Esophagus mucosa (tissue), 1 donor: ENCODE measurements at regions not wholly inside any gene's neighbourhood (a gene's known extent, or its start where the extent isn't known, plus 50 kb on each side); places are given as distances from the start of the nearest gene placed in this dataset.
"Not testable (repeated sequence)": the region's sequence is repeated elsewhere in the genome, so short reads cannot be mapped to it uniquely, and the experiment has no call there.

Experiments
- ATAC-seq: fragments of 200-7000 bp; cut with Tn5 transposase; one replicate; pipeline ENCODE4 v1.9.1; 2020
- donor health status: DM: yes; HTN: yes; CAD: no.

DNA sequence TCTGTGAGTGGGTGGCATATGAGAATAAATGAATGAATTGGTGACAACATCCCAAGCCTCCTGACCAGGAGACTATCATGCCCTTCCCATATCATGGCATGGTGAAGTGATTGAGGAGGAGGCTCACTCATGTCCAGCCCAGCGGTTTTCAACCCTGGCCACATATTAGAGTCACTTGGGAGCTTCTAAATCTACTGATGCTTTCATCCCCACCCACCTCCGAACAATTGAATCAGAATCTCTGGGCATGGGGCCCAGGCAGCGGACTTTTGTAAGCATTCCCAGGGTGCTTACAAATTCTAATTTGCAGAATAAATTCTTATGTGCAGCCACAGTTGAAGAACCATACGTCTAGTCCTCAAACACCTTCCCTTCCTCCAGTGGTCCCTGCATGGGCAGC is 81.7 kb upstream of the SEC11C start:
- ATAC-seq: no peak

DNA sequence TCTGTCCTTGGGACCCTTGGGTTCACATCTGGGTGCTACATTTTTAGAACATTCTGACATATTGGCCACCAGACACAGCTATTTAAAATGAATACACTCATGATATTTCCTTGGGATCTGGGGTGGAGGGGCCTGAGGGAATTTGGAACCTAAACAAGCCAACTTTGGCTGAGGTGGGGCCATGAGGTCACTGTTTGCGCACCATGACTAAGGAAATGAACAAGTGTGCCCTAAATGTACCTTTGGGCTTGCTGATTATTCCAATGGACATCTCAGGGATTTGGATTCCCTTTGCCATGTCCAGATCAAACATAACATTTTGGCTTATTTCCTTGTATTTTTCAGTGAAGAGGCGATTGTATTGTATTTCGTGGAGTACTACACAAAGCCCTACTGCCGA is 80.5 kb upstream of the SEC11C start:
- no peak for ATAC-seq

DNA sequence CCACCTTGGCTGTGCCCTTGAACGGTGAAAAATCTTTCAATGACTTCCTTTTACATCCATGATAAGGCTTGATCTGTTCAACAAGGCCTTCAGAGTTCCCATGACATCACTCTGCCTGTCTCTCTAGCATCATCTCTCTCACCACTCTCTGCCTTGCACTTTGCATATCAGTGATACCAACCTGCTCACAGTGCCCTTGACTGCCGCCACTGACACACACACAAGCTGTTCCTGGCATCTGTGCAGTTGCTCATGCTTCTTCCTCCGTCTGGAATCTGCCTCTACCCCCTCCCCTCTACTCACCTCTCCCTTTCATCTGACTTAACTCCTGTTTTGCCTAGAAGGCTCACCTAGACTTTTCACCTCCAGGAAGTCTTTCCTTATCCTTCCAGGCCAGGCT is 79.1 kb upstream of the SEC11C start:
- ATAC-seq: no peak

DNA sequence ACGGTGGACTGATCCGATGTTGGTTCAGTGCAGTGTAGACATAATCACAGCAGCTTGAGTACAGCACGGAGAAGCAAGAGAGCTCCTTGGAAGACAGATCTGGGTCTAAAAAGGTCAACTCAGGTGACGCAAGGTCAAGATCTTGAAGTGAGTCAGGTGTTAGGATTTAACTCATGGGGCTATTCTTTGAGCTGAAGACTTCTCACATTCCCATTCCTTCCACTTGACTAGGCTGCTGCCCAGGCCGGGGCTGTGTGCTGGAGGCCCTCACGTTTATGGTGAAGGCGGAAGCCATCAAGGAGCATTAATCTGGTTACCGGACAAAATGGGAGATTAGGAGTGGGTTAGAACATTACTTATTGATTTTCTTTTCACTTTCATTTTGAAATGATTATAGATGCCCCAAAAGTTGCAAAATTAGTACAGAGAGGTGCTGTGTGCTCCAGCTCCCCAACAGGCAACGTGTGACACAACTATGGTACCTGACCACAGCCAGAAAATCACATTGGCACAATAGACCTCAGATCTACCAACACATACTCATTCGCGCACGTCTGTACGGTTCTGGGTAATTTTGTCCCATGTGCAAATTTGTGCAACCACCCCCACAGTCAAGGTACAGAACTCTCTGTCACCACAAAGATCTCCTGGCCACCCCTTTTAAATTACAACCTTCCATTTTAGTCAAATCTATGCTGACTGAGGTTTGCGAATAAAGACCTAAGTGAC is 77.6 kb upstream of the SEC11C start:
- no peak for ATAC-seq

DNA sequence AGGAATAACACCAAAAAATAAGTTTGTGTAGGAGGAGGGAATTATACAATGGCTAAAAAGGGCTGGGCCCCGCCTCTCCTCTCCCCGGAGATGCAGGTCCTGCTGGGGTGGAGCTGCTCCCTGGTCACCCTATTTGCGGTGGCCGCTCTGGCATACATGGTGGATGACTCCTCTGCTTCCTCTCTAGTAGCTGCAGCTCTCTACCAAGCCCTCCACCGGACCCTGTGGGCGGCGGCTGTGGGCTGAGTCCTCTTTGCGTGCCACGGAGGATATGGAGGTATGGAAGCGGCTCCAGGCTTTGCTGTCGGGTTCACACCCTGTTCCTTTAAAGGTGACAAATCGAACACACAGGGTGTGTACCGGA is 77.1 kb upstream of the SEC11C start:
- no peak for ATAC-seq

DNA sequence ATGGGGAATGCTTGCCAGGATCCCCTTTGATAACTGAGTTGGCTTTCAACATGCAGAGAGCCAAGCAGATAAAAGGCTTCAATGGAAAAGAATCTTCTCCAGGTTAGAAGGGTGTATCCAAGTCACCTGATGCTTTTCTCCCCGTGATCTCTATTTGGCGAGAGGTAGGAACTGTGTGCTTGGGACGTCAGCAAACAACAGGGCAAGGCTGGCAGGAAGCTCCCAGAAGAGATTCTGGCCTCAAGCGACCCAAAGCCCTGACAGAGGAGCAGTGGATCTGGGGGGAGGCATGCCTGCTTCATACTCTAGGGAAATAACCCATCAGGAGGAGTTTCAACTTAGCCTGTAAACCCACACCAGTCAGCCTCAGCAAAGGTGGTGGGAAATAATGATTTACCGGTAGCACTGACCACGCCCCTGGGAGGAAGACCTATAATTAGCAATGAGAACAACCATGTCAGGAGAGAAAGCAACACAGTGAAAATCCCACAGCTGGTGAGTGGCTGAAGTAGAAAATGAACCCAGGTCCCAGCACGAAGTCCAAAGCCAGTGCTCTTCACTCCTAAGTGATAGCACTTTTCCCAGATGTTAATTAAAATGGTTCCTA is 76.3 kb upstream of the SEC11C start:
- no peak for ATAC-seq

DNA sequence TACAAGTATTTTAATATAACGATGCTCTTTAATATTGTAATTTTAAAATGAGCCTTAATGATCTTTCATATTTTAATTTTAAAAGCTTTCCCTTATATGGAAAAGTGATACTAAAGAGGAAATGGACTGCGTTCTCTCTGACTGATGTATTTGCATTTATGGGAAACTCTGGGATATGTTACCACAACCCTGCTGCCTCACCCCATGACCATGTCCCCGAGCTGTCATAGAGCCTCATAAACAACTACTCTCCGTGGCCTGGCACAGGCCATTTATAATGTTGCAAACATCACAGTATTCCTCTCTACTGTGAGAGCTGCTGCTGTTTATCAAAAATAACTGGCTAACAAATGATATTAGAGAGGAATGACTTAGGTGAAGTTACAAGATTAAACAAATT is 75.8 kb upstream of the SEC11C start:
- no peak for ATAC-seq

DNA sequence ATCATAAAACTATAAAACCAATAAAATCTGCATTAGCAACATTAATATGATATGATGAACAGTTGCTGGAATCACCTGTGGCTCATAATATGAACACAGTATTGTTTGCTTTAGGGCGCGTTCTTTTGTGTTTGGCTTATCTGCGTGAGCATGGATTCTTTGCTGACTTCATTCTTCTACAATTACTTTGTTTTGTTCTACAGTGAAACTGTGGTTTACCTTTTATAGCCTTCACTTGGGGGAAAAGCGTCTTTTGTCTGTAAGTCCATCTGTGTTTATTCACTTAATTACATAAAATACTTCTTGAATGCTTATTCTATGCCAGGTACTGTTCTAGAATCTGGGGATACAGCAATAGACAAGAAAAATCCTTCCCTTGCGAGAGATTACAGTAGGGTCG is 74.0 kb upstream of the SEC11C start:
- no peak for ATAC-seq

DNA sequence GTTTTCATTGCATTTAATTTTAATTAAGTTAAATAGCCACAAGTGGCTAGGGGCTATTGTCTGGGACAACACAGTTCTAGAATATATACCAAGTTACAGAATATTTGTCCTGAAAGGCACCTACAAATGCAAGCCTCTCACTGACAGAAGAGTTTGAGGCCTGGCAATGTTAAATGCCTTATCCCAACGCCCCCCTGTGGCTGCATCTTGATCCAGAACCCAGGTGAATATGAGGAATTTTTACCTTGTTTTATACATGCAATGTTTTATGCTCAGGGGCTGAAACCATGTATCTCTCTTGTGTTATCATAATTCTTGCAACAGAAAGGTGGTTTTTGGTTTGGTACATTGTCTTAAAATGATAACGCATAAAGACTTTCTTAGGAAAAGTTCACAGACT is 71.8 kb upstream of the SEC11C start:
- no peak for ATAC-seq

DNA sequence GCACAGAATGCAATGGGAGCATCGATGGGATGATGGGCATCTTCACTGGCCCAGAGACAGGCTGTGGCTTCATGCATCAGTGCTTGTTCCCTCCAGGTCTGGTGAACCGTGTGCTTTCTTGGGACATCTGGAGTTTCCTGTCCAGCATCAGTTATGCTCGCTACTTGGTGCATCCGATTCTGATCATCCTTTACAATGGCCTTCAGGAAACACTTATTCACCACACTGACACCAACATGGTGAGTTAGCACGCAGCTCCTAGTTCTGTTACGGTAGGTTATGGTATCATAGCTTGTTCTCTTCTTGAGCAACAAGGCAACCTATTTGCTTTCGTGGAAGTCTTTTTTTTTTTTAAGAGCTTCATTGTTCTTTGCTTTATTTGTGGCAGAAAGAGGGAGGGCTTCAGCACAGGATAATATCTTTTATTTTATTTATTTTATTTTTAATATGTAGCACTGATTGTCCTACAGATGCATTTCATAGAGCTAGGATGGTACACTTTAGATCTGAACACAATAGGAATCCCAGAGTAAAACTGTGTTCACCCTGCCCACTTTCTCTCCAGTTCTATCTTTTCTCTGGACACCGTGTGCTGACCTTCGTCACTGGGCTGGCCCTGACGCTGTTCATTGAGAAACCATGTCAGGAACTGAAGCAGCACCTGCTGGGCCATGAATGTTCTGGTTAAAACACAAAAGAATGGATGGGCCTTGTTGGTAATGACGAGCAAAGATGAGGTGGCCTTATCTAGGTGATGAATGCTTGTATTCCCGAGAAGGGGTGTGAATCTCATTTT is 71.2 kb upstream of the SEC11C start:
- no peak for ATAC-seq

DNA sequence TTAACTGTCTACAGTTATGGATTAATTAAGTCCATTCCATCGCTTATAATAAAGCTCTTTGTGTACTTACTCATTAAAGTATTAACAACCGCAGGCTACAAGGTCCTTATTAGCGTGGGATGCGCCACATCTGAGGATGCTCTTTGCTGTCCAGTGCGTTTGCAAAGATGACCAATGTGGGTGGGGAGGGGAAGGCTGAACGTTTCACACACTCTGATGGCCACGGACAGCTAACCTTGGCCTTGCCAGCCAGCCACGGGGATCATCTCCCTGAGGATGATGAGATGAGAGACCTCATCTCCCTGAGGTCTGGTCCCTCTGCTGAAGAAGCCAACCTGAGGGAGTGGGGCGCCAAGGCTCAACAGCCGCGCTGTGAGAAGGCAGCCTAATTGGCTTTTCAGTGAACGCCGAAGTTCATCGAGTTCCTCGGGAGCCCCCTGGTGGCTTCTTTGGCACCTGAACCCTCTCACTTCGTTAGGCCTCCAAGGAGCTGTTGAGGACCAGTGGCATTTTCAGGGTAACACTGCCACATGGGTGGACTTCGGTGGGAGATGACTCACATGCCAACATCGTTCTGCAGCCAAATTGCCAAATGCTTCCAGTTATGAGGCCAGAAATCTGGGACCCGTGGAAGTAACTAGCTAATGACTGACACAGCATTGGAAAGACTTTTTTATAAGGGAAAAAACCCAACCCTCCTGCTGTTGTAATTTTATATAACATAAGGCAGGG is 69.3 kb upstream of the SEC11C start:
- ATAC-seq: peak; percentile 77

DNA sequence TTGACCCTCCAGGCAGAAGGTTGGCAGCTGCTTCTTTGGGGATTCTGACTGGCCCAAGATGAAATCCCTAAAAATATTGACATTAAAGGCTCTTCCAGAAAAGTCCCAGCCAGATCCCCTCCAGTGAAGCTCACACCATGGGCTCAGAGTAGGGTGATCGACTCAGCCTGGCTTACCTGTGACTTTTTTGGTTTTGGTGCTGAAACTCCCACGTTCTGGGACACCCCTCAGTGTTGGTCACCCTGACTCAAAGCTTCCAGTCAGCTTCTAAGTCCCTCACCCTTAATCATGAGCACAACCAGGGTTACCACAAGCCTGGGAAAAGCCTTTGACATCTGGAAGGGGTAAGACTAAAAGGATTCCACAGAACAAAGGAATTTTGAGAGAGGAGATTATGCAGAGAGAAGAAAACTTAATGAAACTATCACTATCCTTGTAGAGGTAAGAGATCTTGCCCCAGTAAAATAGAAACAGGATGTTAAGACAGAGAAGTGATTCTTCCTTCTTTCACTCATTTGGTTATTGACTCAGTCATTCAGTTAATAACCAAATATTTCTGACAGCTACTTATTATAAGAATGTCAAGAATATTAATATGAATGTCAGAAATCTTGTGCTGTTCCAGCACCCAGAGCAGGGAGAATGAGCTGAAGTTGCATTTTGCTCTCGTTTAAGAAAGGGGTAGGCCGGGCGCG is 66.8 kb upstream of the SEC11C start:
- no peak for ATAC-seq

DNA sequence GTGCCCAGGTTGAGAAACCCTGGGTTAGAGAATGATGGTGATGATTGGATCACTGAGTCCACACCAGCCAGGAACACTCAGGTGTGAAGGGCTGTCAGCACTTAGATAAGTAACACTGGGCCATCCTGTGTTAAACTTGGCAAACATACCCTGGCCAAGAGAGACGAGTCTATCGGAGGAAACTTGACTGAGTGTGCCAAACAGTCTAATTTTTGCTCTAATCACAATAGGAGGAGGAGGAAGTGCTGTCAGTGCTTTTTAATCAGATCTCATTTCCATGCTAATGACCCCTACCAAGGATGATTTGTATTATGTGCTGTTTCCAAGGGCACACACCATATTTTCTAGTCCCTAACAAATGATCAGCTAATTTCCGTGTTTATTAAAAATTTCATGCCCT is 63.8 kb upstream of the SEC11C start:
- peak; percentile 17 for ATAC-seq

DNA sequence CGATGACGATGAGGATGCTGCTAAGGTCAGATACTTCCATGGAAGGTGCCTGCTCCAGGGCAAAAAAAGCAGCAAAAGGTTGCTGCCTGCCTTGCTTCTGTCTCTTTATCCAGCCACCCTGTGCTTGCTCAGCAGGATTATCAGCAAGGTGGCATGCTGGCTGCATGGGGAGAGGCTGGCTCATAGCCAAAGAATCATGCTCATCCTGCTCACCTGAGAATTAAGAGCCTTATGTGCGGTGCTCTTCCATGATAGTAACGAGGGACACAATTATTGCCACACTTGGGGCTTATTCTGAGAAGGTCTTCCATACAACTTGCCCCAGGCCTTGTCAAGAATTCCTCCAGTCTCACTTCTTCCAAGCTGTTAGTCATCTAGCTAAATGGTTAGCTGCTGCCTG is 60.4 kb upstream of the SEC11C start:
- no peak for ATAC-seq

DNA sequence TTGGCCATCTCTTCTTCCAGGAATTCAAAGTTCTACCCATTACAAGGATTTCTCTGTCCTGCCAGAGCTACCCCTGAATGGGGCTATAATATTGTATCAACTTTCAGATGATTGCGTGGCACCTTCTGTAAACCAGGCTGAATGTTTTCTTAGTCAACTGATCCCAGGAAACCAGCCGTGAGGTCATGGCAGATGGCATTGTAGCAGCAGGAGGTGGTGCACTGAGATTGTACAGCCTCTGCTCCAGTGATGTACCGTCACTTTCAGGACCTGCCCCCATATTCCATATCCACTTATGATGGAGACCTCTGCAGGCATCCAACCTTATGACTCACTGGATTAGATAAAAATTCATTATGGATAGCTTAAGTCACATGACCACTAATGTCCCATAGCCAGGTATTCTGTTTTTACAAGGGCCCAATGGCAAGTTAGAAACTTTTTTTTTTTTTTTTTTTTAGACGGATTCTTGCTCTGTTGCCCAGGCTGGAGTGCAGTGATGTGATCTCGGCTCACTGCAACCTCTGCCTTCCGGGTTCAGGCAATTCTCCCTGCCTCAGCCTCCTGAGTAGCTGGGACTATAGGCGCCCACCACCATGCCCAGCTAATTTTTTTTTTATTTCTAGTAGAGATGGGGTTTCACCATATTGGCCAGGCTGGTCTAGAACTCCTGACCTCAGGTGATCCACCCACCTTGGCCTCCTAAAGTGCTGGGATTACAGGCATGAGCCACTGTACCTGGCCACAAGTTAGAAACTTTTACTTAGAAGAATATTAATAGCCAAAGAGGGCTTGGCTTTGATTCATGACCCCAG is 59.8 kb upstream of the SEC11C start:
- ATAC-seq: not testable (repeated sequence)

DNA sequence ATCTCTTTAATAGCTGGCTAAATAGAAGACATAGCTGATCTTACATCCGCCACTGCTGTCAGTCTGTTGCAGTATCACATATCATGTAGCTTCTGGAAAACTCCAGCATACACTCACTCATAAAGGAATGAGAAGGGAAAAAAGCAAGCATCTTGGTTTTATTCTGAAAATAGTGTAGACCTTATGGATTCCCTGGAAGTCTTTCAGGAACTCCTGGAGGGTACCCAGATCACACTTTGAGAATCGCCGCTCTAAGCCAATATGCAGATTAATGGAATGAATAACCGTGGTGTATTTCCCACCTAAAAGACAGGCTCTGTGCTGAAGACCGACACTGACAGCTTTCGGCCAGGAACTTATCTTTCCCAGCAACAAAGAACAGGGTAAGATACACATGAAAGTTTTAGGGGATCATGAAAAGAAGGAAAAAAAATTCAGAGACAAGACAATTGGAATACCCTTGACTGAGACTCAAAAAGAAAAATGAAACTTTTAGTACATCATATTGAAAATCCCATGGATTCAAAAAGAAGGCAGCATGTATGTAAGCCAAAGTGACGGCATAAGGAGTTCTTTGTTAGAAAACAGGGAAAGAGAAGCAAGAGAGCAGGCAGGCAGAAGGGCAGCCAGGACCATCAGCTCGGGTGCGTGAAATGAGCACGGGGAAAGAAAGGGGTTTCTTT is 56.4 kb upstream of the SEC11C start:
- no peak for ATAC-seq

DNA sequence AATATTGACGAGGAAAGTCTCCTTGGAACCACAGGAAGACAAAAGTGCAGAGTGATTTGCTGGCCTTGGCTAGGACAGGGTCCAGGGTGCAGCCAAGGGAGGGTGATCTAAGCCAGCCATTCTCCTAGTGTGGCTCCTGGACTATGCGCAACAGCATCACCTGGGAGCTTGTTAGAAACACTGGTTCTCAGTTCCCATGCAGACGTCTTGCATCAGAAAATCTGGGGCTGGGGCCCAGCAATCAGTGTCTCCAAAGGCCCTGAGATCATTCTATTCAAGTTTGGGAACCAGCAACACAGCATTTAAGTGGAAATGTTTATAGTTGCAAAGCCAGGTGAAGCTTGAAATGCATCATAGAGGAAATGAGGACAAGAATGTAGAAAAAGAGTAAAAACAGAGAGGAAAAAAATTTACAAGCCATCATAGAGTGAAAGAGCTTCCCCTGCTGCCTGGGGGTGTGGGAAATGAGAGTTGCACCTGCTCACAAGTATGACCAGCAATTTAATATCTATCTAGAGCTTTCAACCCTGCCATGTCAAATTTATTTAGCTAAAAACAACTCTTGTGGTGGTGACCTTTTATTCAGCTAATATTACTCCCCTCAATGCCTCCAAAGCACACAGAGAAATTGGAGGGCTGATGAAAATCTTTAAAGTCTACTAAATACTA is 54.4 kb upstream of the SEC11C start:
- ATAC-seq: no peak

DNA sequence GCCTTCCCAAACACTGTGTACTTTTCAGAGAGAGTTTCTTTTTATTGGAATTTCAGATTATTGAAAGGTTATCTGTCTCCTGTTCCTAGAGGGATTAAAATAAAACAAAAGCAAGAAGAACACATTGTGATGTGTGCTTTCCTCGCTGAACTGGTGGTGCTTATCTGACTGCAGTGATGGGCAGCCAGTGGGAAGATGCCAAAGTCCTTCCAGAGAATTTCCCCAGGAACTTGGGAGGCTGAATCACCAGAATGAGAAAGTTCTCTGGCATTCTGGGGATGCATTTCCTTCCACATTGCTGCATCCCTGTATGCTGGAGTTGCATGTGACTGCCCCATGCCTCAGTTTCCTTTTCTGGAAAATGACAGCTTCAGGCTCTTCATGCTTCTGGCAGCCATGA is 53.9 kb upstream of the SEC11C start:
- no peak for ATAC-seq

DNA sequence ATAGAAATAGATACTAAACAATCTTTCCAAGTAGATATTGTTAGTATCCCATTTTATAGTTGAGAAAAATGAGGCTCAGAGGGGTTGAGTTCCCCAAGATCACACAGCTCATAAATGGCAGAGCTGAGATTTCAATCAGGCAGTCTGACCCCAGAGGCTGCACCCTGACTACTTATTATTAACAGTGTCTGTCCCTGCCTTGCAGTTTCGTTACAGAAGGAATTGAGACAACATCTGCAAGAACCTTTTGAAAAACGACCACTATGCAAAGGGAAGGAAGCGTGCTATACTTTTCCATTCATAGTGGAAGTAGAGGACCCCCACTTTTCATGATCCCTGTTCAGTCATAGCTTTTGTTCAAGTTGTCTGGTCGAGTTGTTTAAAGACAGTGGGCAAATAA is 53.2 kb upstream of the SEC11C start:
- ATAC-seq: no peak

DNA sequence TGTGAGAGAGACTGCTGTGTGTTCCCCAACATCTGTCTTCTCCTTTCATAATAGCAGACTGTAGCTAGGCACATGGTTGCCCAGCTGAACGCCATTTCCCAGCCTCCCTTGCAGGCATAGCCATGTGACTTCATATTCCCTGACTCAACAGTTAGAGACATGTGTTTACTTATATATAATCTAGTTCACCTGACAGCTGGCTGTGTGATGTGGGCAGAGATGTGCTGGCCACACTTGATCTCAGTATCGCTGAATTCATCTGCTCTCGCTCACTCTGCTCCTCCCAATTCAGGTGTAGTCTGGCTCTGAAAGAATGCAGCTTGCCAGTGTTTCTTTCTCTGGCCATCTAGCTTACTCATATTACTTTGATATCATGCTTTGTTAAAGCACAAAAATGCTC is 52.3 kb upstream of the SEC11C start:
- ATAC-seq: peak; percentile 50
